ENCODE measurements at regions not wholly inside any gene's neighbourhood (a gene's known extent, or its start where the extent isn't known, plus 50 kb on each side); places are given as distances from the start of the nearest gene placed in this dataset.
A peak's percentile ranks its signal among the peaks of the same experiment; 100 is the strongest.

DNA sequence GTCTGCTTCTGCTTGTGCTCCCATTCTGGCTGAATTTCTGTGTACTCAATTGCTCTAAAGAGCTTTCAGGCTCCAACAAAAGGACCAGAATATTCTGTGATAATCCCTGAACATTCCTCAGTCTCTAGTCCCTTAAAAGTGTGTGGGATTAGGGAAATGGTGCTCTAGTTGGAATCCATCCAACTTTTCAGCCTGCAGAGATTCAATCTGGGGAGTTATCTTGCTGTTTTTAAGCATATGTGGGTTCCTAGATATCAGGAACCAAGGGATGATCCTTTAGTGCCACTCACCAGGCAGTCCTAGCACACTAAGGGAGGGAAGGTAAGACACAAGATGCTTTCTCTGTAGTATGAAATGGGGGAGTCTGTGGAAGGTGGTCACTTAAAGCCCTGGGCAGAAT, 140.3 kb upstream of the SLC1A4 start:
- Histone ChIP-seq H3K9me3 (no peaks in the 10 kb centered on the region), H3K4me3 (no peak overlapping the region), H3K27me3 (no peaks in the 10 kb centered on the region), H3K36me3 (no peaks in the 10 kb centered on the region), H3K27ac (no peak overlapping the region), H3K4me1 (peaks cover 0 to 12% (median 4%) of the 10 kb centered on the region in 4 donors)
- no peak for TF ChIP-seq POLR2A (IDR thresholded peaks at IDR 0.05)
- no peak for TF ChIP-seq EP300 (IDR thresholded peaks at IDR 0.05)
- TF ChIP-seq, protein P1, sequence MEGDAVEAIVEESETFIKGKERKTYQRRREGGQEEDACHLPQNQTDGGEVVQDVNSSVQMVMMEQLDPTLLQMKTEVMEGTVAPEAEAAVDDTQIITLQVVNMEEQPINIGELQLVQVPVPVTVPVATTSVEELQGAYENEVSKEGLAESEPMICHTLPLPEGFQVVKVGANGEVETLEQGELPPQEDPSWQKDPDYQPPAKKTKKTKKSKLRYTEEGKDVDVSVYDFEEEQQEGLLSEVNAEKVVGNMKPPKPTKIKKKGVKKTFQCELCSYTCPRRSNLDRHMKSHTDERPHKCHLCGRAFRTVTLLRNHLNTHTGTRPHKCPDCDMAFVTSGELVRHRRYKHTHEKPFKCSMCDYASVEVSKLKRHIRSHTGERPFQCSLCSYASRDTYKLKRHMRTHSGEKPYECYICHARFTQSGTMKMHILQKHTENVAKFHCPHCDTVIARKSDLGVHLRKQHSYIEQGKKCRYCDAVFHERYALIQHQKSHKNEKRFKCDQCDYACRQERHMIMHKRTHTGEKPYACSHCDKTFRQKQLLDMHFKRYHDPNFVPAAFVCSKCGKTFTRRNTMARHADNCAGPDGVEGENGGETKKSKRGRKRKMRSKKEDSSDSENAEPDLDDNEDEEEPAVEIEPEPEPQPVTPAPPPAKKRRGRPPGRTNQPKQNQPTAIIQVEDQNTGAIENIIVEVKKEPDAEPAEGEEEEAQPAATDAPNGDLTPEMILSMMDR (IDR thresholded peaks at IDR 0.05), result no peak
- DNase-seq (ENCODE audit: low spot score in 2 of 2), result no peak

DNA sequence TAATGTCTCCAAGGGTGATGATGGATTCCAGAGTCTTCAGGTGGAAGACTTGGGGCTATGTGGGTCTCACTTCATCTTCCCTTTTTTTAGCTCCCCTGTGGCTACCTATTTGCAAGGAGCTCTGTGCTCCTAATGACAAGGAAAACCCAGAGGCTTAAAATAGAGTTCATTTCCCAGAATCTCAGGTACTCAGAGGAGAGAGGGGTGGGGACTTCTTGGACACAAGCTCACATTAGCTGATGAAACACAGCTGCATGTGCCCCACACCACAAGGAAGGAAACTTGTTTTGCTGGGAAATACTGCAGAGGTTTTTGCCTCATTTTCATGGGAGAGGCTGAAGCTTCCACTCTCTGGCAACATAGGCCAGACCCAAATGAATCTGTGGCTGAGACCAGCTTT, 138.6 kb upstream of the SLC1A4 start:
- no peak for DNase-seq (ENCODE audit: low spot score in 2 of 2)
- TF ChIP-seq, protein P1 (IDR thresholded peaks at IDR 0.05), result no peak
- TF ChIP-seq POLR2A (IDR thresholded peaks at IDR 0.05) (no peak), EP300 (IDR thresholded peaks at IDR 0.05) (no peak)
- H3K4me1 ChIP-seq, result peaks cover 0 to 18% (median 5%) of the 10 kb centered on the region in 4 donors
- H3K27ac ChIP-seq, result no peak overlapping the region
- H3K36me3 ChIP-seq, result no peaks in the 10 kb centered on the region
- no peaks in the 10 kb centered on the region for H3K27me3 ChIP-seq
- H3K9me3 ChIP-seq, result no peaks in the 10 kb centered on the region
- H3K4me3 ChIP-seq, result no peak overlapping the region

DNA sequence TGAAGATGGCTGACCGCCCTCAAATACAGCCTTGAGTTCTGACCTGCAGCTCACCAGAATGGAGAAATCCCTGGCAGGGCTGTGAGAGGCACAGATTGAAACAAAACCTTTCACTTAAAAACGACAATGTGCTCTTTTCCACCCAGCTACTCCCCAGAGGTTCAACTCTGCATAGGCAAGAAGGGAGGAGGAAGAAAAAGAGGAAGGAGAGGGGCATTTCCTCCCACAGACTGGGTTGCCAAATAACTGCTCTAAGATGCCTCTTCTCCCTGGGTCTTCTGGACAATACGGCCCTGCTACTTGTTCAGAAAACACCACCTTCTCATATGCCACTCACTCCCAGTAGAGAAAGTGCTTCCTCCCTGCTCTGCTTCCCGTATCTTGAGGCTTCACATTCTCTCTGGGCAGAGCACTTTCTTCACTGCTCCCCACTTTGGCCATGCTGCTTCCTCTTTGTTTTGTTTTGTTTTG, 136.4 kb upstream of the SLC1A4 start:
- H3K27ac ChIP-seq, result peak overlapping the region in 2 of 4 donors; percentile 8 to 15
- H3K36me3 ChIP-seq, result no peaks in the 10 kb centered on the region
- H3K4me3 ChIP-seq, result no peak overlapping the region
- DNase-seq (ENCODE audit: low spot score in 2 of 2), result no peak
- TF ChIP-seq, protein P1 (IDR thresholded peaks at IDR 0.05), result no peak
- TF ChIP-seq EP300 (IDR thresholded peaks at IDR 0.05) (peak in 1 of 2 donors; percentile 49), POLR2A (IDR thresholded peaks at IDR 0.05) (no peak)
- no peaks in the 10 kb centered on the region for H3K27me3 ChIP-seq
- peaks cover 0 to 21% (median 11%) of the 10 kb centered on the region in 4 donors for H3K4me1 ChIP-seq
- WGBS, 2 donors, result 64 to 67% methylated on average over 4 of the region's 4 CpGs
- no peaks in the 10 kb centered on the region for H3K9me3 ChIP-seq

DNA sequence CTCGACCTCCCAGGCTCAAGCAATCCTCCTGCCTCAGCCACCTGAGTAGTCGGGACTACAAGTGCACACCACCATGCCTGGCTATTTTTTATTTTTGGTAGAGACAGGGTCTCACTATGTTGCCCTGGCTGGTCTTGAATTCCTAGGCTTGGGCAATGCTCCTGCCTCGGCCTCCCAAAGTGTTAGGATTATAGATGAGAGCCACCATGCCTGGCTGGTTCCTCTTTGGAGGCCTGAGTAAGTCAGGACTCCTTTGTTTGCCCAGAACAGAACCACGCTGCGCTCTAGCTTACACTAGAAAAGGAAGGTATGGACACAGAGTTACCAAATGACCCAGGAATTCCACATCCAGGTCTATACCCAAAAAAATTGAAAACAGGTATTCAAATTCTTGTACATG, 135.9 kb upstream of the SLC1A4 start:
- WGBS, 2 donors, result 84 to 91% methylated on average over 4 to 5 of the region's 5 CpGs
- peaks cover 3 to 26% (median 16%) of the 10 kb centered on the region in 4 donors for H3K4me1 ChIP-seq
- H3K4me3 ChIP-seq, result no peak overlapping the region
- H3K9me3 ChIP-seq, result no peaks in the 10 kb centered on the region
- TF ChIP-seq, protein P1 (IDR thresholded peaks at IDR 0.05), result no peak
- TF ChIP-seq POLR2A (IDR thresholded peaks at IDR 0.05) (no peak), EP300 (IDR thresholded peaks at IDR 0.05) (no peak)
- DNase-seq (ENCODE audit: low spot score in 2 of 2), result no peak
- peak overlapping the region in 1 of 4 donors; percentile 8 for H3K27ac ChIP-seq
- no peaks in the 10 kb centered on the region for H3K36me3 ChIP-seq
- H3K27me3 ChIP-seq, result no peaks in the 10 kb centered on the region

DNA sequence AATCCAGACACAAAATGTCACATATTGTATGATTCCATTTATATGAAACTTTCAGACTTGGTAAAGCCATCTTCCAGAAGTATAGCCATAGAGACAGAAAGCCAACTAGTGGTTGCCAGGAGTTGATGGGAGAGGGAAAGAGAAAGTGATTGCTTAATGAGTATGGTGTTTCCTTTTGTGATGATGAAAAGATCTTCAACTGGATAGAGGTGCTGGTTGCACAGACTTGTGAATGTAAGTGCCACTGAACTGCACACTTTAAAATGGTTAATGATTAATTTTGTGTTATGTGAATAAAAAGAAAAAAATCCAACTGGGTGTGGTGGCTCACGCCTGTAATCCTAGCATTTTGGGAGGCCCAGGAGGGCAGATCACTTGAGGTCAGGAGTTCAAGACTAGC, 135.3 kb upstream of the SLC1A4 start:
- Histone ChIP-seq H3K27ac (peak overlapping the region in 1 of 4 donors; percentile 57), H3K36me3 (no peaks in the 10 kb centered on the region), H3K27me3 (no peaks in the 10 kb centered on the region), H3K9me3 (no peaks in the 10 kb centered on the region), H3K4me1 (peaks cover 8 to 32% (median 21%) of the 10 kb centered on the region in 4 donors), H3K4me3 (no peak overlapping the region)
- no peak for DNase-seq (ENCODE audit: low spot score in 2 of 2)
- WGBS, 2 donors, result 86% methylated on average over 1 of the region's 1 CpG
- TF ChIP-seq EP300 (IDR thresholded peaks at IDR 0.05), result no peak
- TF ChIP-seq, protein P1 (IDR thresholded peaks at IDR 0.05), result no peak
